IPS DF 6.9 (cell line): ENCODE measurements at regions not wholly inside any gene's neighbourhood (a gene's known extent, or its start where the extent isn't known, plus 50 kb on each side); places are given as distances from the start of the nearest gene placed in this dataset.
"Not testable (repeated sequence)": the region's sequence is repeated elsewhere in the genome, so short reads cannot be mapped to it uniquely, and the experiment has no call there.

Source experiments
- DNase-seq: peaks from one replicate; pipeline ENCODE4 v3.0.0-alpha.2; 2013; ENCODE audit warnings: low read depth, low spot score
- H3K27ac ChIP-seq: one replicate; pipeline ENCODE4 v1.5.1; 2013; ENCODE audit warnings: low read length, control low read depth
- H3K27me3 ChIP-seq: 2 replicates; pipeline ENCODE4 v1.6.1; 2013; ENCODE audit warnings: mild to moderate bottlenecking, low read length; ENCODE audit not compliant: control insufficient read depth, insufficient read depth
- H3K36me3 ChIP-seq: 2 replicates; pipeline ENCODE4 v1.6.1; 2013; ENCODE audit warnings: low read length; ENCODE audit not compliant: control insufficient read depth, insufficient read depth
- H3K4me1 ChIP-seq: 2 replicates; pipeline ENCODE4 v1.6.1; 2013; ENCODE audit warnings: low read length; ENCODE audit not compliant: control insufficient read depth, insufficient read depth
- H3K4me3 ChIP-seq: 2 replicates; pipeline ENCODE4 v1.5.1; 2013; ENCODE audit warnings: mild to moderate bottlenecking, low read length
- H3K9me3 ChIP-seq: 2 replicates; pipeline ENCODE4 v1.6.1; 2013; ENCODE audit warnings: low read length, inconsistent platforms; ENCODE audit not compliant: control insufficient read depth, insufficient read depth
- WGBS: extraction: QIAGEN DNeasy Blood & Tissue Kit; methylation state at CpG from one replicate; pipeline ENCODE4 v1.1.7; 2013; ENCODE audit warnings: mixed read lengths, missing lambda C conversion rate; ENCODE audit not compliant: insufficient read length, insufficient coverage; 5-methylcytosine and 5-hydroxymethylcytosine counted together

DNA sequence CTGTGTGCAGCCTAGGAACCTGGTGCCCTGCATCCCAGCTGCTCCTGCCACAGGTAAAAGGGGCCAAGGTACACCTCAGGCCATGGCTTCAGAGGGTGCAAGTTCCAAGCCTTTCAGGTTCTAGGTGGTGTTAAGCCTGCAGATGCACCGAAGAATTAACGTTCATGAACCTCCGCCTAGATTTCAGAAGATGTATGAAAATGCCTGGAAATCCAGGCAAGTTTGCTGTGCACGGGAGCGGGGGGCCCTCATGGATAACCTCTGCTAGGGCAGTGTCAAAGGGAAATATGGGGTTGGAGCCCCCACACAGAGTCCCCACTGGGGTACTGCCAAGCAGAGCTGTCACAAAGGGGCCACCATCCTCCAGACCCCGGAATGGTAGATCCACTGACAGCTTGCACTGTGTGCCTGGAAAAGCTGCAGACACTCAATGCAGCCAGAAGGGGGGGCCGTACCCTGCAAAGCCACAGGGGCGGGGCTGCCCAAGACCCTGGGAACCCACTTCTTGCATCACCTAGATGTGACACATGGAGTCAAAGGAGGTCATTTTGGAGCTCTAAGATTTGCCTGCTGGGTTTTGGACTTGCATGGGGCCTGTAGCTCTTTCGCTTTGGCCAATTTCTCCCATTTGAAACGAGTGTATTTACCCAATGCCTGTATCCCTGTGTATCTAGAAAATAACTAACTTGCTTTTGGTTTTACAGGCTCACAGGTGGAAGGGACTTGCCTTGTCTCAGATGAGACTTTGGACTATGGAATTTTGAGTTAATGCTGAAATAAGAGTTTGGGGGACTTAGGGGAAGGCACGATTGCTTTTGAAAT lies 145.2 kb upstream of the C1QTNF3 start:
- H3K4me1 ChIP-seq, H3K9me3 ChIP-seq, H3K27ac ChIP-seq, H3K4me3 ChIP-seq, H3K27me3 ChIP-seq, H3K36me3 ChIP-seq: not testable (repeated sequence)
- DNase-seq, result peak; percentile 87
- no CpG with 5 or more reads among the region's 11 CpGs for WGBS

DNA sequence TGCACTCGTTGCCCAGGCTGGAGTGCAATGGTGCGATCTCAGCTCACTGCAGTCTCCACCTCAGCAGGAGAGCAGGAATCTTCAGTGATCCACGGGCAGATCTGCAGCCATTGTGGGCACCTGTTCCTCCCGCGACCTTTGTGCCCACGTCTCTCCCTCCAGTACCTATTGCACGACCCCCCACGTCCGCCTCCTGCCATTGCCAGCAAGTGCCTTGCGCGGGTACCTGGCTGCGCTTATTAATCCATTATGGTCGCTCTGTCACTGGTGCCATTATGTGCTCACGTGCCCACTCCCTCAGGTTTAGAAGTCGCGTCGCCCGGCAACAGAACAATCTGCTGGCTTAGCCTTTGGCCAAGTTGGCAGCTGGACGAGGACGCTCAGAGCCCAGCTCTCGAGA lies 146.2 kb upstream of the C1QTNF3 start:
- H3K4me1 ChIP-seq, H3K27ac ChIP-seq, DNase-seq, H3K36me3 ChIP-seq, H3K4me3 ChIP-seq, H3K9me3 ChIP-seq, H3K27me3 ChIP-seq: not testable (repeated sequence)
- WGBS, result no CpG with 5 or more reads among the region's 21 CpGs

DNA sequence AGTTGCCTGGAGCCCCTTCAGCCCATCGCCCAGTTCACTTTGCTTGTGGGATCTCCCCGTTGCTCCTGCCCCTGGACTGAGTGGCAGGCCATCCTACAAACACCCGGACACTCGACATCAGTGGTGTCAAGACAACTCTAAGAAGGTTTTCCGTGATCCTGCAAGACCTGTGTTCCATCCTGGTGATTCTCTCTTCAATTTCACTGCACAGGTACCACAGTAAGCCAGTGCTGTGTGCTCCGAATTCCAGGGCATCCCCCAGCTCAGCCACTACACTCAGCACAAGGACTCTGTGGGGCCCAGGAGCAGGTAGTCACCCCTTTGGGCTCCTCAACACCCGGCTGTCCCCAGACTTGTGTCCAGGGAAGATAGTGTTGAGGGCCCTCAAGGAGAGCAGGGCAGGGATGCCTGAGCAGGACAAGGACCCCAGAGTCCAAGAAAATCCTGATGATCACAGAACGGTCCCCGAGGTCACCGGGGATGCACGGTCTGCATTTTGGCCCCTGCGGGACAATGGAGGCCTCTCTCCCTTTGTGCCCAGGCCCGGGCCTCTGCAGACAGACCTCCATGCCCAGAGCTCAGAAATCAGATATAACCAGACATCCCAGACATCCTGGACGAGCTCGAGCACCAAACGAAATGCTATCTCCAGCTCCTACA lies 146.9 kb upstream of the C1QTNF3 start:
- not testable (repeated sequence) for H3K4me3 ChIP-seq, H3K27ac ChIP-seq, DNase-seq, H3K36me3 ChIP-seq, H3K27me3 ChIP-seq, H3K4me1 ChIP-seq, H3K9me3 ChIP-seq
- WGBS, result no CpG with 5 or more reads among the region's 16 CpGs

DNA sequence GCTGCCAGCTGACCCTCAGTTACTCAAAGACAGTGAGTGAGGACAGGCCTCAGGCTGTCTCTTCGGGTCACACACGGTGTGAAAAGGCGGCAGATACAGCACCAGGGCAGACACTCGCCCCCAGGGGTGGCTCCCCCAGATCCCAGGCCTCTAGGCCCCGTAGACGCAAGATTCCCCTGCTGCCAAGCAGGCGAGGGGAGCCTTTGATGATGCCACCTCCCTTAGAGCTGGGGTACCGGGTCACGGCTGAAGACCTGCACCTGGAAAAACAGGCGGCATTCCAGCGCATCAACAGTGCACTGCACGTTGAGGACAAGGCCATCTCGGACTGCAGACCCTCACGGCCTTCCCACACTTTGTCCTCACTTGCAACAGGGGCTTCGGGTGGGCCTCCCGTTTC lies 147.5 kb upstream of the C1QTNF3 start:
- H3K27me3 ChIP-seq, H3K4me3 ChIP-seq, DNase-seq, H3K4me1 ChIP-seq, H3K9me3 ChIP-seq, H3K27ac ChIP-seq, H3K36me3 ChIP-seq: not testable (repeated sequence)
- WGBS, result no CpG with 5 or more reads among the region's 16 CpGs

DNA sequence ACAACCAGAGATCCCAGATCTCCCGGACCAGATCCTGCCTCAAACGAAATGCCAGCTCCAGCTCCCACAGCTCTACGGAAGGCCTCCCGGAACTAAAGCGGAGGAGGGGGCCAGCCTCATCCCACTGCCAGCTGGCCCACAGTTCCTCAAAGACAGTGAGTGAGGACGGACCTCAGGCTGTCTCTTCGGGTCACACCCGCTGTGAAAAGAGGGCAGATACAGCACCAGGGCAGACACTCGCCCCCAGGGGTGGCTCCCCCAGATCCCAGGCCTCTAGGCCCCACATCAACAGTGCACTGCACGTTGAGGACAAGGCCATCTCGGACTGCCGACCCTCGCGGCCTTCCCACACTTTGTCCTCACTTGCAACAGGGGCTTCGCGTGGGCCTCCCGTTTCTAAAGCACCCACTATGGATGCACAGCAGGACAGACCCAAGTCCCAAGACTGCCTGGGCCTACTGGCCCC lies 148.3 kb upstream of the C1QTNF3 start:
- H3K27ac ChIP-seq, DNase-seq, H3K36me3 ChIP-seq, H3K9me3 ChIP-seq, H3K4me1 ChIP-seq, H3K27me3 ChIP-seq, H3K4me3 ChIP-seq: not testable (repeated sequence)
- no CpG with 5 or more reads among the region's 17 CpGs for WGBS

DNA sequence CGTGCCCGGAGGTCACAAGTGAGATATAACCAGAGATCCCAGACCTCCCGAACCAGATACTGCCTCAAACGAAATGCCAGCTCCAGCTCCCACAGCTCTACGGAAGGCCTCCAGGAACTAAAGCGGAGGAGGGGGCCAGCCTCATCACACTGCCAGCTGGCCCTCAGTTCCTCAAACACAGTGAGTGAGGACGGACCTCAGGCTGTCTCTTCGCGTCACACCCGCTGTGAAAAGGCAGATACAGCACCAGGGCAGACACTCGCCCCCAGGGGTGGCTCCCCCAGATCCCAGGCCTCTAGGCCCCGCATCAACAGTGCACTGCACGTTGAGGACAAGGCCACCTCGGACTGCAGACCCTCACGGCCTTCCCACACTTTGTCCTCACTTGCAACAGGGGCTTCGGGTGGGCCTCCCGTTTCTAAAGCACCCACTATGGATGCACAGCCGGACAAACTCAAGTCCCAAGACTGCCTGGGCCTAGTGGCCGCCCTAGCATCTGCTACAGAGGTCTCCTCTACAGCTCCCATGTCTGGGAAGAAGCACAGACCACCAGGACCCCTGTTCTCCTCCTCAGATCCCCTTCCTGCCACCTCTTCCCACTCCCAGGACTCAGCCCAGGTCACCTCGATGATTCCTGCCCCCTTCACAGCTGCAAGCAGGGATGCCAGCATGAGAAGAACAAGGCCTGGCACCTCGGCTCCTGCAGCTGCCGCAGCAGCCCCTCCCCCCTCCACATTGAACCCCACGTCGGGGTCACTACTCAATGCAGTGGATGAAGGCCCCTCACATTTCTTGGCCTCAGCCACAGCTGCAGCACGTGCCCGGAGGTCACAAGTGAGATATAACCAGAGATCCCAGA lies 149.3 kb upstream of the C1QTNF3 start:
- not testable (repeated sequence) for H3K9me3 ChIP-seq, DNase-seq, H3K4me3 ChIP-seq, H3K27me3 ChIP-seq, H3K27ac ChIP-seq, H3K36me3 ChIP-seq, H3K4me1 ChIP-seq
- WGBS, result no CpG with 5 or more reads among the region's 26 CpGs

DNA sequence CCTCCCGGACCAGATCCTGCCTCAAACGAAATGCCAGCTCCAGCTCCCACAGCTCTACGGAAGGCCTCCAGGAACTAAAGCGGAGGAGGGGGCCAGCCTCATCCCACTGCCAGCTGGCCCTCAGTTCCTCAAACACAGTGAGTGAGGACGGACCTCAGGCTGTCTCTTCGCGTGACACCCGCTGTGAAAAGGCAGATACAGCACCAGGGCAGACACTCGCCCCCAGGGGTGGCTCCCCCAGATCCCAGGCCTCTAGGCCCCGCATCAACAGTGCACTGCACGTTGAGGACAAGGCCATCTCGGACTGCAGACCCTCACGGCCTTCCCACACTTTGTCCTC lies 149.9 kb upstream of the C1QTNF3 start:
- not testable (repeated sequence) for H3K27me3 ChIP-seq, H3K9me3 ChIP-seq, H3K27ac ChIP-seq, H3K4me1 ChIP-seq, H3K4me3 ChIP-seq, DNase-seq, H3K36me3 ChIP-seq
- no CpG with 5 or more reads among the region's 13 CpGs for WGBS

DNA sequence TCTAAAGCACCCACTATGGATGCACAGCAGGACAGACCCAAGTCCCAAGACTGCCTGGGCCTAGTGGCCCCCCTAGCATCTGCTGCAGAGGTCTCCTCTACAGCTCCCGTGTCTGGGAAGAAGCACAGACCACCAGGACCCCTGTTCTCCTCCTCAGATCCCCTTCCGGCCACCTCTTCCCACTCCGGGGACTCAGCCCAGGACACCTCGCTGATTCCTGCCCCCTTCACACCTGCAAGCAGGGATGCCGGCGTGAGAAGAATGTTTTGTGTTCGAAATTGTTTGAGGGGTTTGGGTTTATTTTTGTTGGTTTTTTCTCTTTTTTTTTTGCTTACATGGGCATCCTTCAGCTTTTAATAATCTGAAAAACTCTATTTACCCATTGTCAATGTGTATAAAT lies 150.3 kb upstream of the C1QTNF3 start:
- H3K4me3 ChIP-seq, H3K9me3 ChIP-seq, H3K36me3 ChIP-seq, DNase-seq, H3K27ac ChIP-seq, H3K4me1 ChIP-seq, H3K27me3 ChIP-seq: not testable (repeated sequence)
- WGBS, result no CpG with 5 or more reads among the region's 7 CpGs

DNA sequence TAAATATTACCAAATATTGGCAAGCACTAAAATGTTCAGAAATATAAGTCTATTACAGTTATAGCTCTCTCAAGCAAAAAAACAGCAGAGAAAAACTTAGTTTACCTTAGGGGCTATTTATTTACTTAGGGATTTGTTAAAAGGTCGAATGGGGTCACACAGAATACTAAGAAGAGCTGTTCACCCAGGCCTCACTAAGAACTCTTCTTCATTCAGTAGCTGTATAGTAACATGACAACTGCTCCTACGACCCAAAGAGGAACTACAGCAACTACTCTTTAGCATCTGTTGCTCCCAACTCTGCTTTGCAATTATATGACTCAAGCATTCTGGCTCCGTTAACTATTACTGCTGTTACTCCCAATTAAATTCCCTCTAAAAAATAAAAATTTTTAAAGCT lies 150.8 kb upstream of the C1QTNF3 start:
- WGBS, result no CpG with 5 or more reads among the region's 3 CpGs
- not testable (repeated sequence) for DNase-seq, H3K4me1 ChIP-seq, H3K4me3 ChIP-seq, H3K36me3 ChIP-seq, H3K27ac ChIP-seq, H3K27me3 ChIP-seq, H3K9me3 ChIP-seq

DNA sequence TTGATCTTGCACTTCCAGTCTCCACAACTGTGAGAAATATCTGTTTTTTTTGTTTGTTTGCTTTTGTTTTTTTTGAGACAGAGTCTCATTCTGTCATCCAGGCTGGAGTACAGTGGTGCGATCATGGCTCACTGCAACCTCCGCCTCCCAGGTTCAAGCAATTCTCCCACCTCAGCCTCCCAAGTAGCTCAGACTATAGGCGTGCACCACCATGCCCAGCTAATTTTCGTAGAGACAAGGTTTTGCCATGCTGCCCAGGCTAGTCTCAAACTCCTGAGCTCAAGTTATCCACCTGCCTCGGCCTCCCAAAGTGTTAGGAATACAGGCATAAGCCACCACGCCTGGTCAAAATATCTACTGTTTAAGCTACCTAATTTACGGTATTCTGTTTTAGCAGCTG lies 153.1 kb upstream of the C1QTNF3 start:
- not testable (repeated sequence) for H3K4me3 ChIP-seq, H3K27me3 ChIP-seq
- WGBS, result no CpG with 5 or more reads among the region's 7 CpGs

More for the DNA sequence above, 153.1 kb upstream of the C1QTNF3 start:
- H3K27ac ChIP-seq, DNase-seq, H3K9me3 ChIP-seq, H3K36me3 ChIP-seq, H3K4me1 ChIP-seq: not testable (repeated sequence)
